GM12878 (cell line): ENCODE measurements at regions not wholly inside any gene's neighbourhood (a gene's known extent, or its start where the extent isn't known, plus 50 kb on each side); places are given as distances from the start of the nearest gene placed in this dataset.

Experiments used
- ATAC-seq: fragments of 200-7000 bp; cut with Tn5 transposase; 3 replicates; pipeline ENCODE4 v1.9.1; 2020; ENCODE audit warnings: mild to moderate bottlenecking, moderate library complexity
- BruUV-seq: library from RNA; stranded (reverse); fragments of 400-500 nt; replicated peaks from 2 replicates; lab custom pipeline; 2021; lab: Mats Ljungman, UMichigan
- CTCF ChIA-PET: fragments of 300-600 bp; sonication (Branson Sonifier 250); formaldehyde crosslinking; extraction: SDS; loops from one replicate; lab custom pipeline; 2021; ENCODE audit warnings: inconsistent platforms; lab: Yijun Ruan, JAX
- POLR2A ChIA-PET: fragments of 350-600 bp; formaldehyde crosslinking; extraction: SDS; loops from one replicate; lab custom pipeline; 2021; ENCODE audit warnings: inconsistent platforms; lab: Charles Lee
- RAD21 ChIA-PET: fragments of 300-600 bp; sonication (Branson Sonifier 250); formaldehyde crosslinking; loops from one replicate; lab custom pipeline; 2023; ENCODE audit warnings: antibody characterized with exemption; ENCODE audit not compliant: unreplicated experiment; lab: Charles Lee
- SMC1A ChIA-PET: fragments of 300-600 bp; sonication (Branson Sonifier 250); formaldehyde crosslinking; loops from one replicate; lab custom pipeline; 2023; ENCODE audit not compliant: unreplicated experiment, uncharacterized antibody; lab: Charles Lee
- DNase-seq: peaks from one replicate; pipeline ENCODE4 v3.0.0-alpha.2; 2011; ENCODE audit warnings: low read depth, low spot score
- FAIRE-seq: peaks from 3 replicates; lab custom pipeline; 2011; peaks lifted over from hg19 to GRCh38; lab: Jason Lieb, UNC
- H2AFZ ChIP-seq: 2 replicates; pipeline ENCODE4 v1.6.0; 2011; ENCODE audit warnings: low read depth, low read length, control low read depth; ENCODE audit not compliant: control insufficient read depth
- H3K27ac ChIP-seq: 2 replicates; pipeline ENCODE4 v1.5.1; 2011; ENCODE audit warnings: control low read depth; ENCODE audit not compliant: control insufficient read depth, insufficient read depth
- H3K27me3 ChIP-seq, 2 experiments: replicated peaks in 1 of 2; 2 replicates each; pipeline versions ENCODE4 v1.6.0 to v1.6.1; 2011; ENCODE audit warnings: low read length in 1 of 2; ENCODE audit not compliant: control insufficient read depth in 2 of 2, insufficient read depth in 2 of 2
- H3K36me3 ChIP-seq, 2 experiments: 2 replicates each; pipeline ENCODE4 v1.5.1; 2011; ENCODE audit warnings: low read length in 1 of 2; ENCODE audit not compliant: control insufficient read depth in 2 of 2, insufficient read depth in 2 of 2
- H3K4me1 ChIP-seq: 2 replicates; pipeline ENCODE4 v1.6.1; 2011; ENCODE audit warnings: mild to moderate bottlenecking, low read length, moderate library complexity, mixed read lengths; ENCODE audit not compliant: control insufficient read depth, insufficient read depth
- H3K4me2 ChIP-seq: 2 replicates; pipeline ENCODE4 v1.6.0; 2011; ENCODE audit warnings: control low read depth; ENCODE audit not compliant: control insufficient read depth, insufficient read depth
- H3K4me3 ChIP-seq: fragments of 200-600 bp; sonication (generic); 2 replicates; pipeline ENCODE4 v1.5.1; 2016
- H3K79me2 ChIP-seq: 2 replicates; pipeline ENCODE4 v1.6.0; 2011; ENCODE audit warnings: low read length; ENCODE audit not compliant: control insufficient read depth, insufficient read depth
- H3K9ac ChIP-seq: 2 replicates; pipeline ENCODE4 v1.8.0; 2011; ENCODE audit warnings: low read length, control low read depth, mixed read lengths; ENCODE audit not compliant: control insufficient read depth, insufficient read depth
- H3K9me3 ChIP-seq: replicated peaks from 3 replicates; pipeline ENCODE4 v1.5.1; 2011; ENCODE audit warnings: mild to moderate bottlenecking, low read length; ENCODE audit not compliant: control insufficient read depth, insufficient read depth
- H4K20me1 ChIP-seq: 2 replicates; pipeline ENCODE4 v1.6.0; 2011; ENCODE audit not compliant: control insufficient read depth, insufficient read depth
- BCLAF1 ChIP-seq: fragments of 450-650 bp; IDR thresholded peaks from 2 replicates; pipeline ENCODE4 v1.6.1; 2017; ENCODE audit warnings: antibody characterized with exemption, mild to moderate bottlenecking, moderate library complexity
- BHLHE40 ChIP-seq, 2 experiments: fragments of 450-650 bp in 1 of 2; IDR thresholded peaks; 2 replicates each; pipeline ENCODE4 v1.6.1; 2011 to 2017; ENCODE audit warnings: low read depth in 2 of 2, borderline replicate concordance in 1 of 2, improper control_type of control experiment in 1 of 2, low read length in 1 of 2, mild to moderate bottlenecking in 1 of 2
- CREM ChIP-seq: IDR thresholded peaks from 2 replicates; pipeline ENCODE4 v1.6.1; 2014; ENCODE audit warnings: antibody characterized with exemption, low read depth
- NFXL1 ChIP-seq: fragments of 450-650 bp; IDR thresholded peaks from 2 replicates; pipeline ENCODE4 v1.6.1; 2017; ENCODE audit warnings: antibody characterized with exemption, mild to moderate bottlenecking, borderline replicate concordance
- NR2C1 ChIP-seq: fragments of 450-650 bp; IDR thresholded peaks from 2 replicates; pipeline ENCODE4 v1.6.1; 2017; ENCODE audit warnings: antibody characterized with exemption, mild to moderate bottlenecking, moderate library complexity
- NR2C2 ChIP-seq: IDR thresholded peaks from 2 replicates; pipeline ENCODE4 v1.6.1; 2011; ENCODE audit warnings: borderline replicate concordance, low read depth; ENCODE audit not compliant: control insufficient read depth, insufficient read length
- PML ChIP-seq: IDR thresholded peaks from 2 replicates; pipeline ENCODE4 v1.6.1; 2012; ENCODE audit warnings: low read length, inconsistent platforms
- SPI1 ChIP-seq: IDR thresholded peaks from 2 replicates; pipeline ENCODE4 v1.6.1; 2011; ENCODE audit warnings: low read depth, mild to moderate bottlenecking, low read length, moderate library complexity, borderline replicate concordance; ENCODE audit not compliant: insufficient read depth
- STAT1 ChIP-seq: fragments of 450-650 bp; conservative IDR thresholded peaks from 2 replicates; pipeline ENCODE4 v1.6.1; 2014; ENCODE audit warnings: antibody characterized with exemption, mild to moderate bottlenecking
- TCF3 ChIP-seq: IDR thresholded peaks from 2 replicates; pipeline ENCODE4 v1.6.1; 2012; ENCODE audit warnings: low read depth, mild to moderate bottlenecking, low read length, borderline replicate concordance; ENCODE audit not compliant: insufficient read depth
- ZNF217 ChIP-seq: fragments of 450-650 bp; IDR thresholded peaks from 2 replicates; pipeline ENCODE4 v1.6.1; 2017; ENCODE audit warnings: antibody characterized with exemption, mild to moderate bottlenecking
- WGBS: methylation state at CpG from one replicate; pipeline ENCODE4 v1.1.6; 2016; ENCODE audit warnings: low lambda C conversion rate; ENCODE audit not compliant: insufficient replicate concordance, insufficient coverage; ENCODE audit errors: missing lambda C conversion rate; 5-methylcytosine and 5-hydroxymethylcytosine counted together
- in situ Hi-C: fragments of 300-500 bp; cut with MboI; formaldehyde crosslinking; loops from 9 replicates; pipeline ENCODE4 v1.14.3; 2018; ENCODE audit warnings: mixed read lengths
- intact Hi-C: fragments of 100-400 bp; cut with micrococcal nuclease; formaldehyde crosslinking; loops from one replicate; pipeline ENCODE4 v1.14.2; 2022; ENCODE audit not compliant: unreplicated experiment
- TF ChIP-seq, protein P1 (sequence below): fragments of 450-650 bp; IDR thresholded peaks from 2 replicates; pipeline ENCODE4 v1.6.1; 2018; ENCODE audit warnings: borderline replicate concordance, mild to moderate bottlenecking; ENCODE audit not compliant: partially characterized antibody
- TF ChIP-seq, protein P2 (sequence below): IDR thresholded peaks from 2 replicates; pipeline ENCODE4 v1.6.1; 2012; ENCODE audit warnings: mild to moderate bottlenecking, low read depth, low read length

- POLR2A ChIA-PET = no interaction called here
- no peaks in the 10 kb centered on the region for H3K79me2 ChIP-seq
- H4K20me1 ChIP-seq = no peaks in the 10 kb centered on the region
- in situ Hi-C loops (no loop called here), intact Hi-C loops (no loop called here)
- no peak overlapping the region for H3K4me3 ChIP-seq
- 0 out of 4 replicates have a peak, but pooled peaks cover 0 to 2% of the 10 kb centered on the region in 2 experiments for H3K27me3 ChIP-seq
- RAD21 ChIA-PET = no interaction called here
- ATAC-seq = no peak
- no peaks in the 10 kb centered on the region for H3K36me3 ChIP-seq
- no peak overlapping the region for H2AFZ ChIP-seq
- no peak overlapping the region for H3K9ac ChIP-seq
- no peak for FAIRE-seq
- no peak overlapping the region for H3K4me2 ChIP-seq
- BruUV-seq = no TSS peak
- no peaks in the 10 kb centered on the region for H3K4me1 ChIP-seq
- WGBS = 8% methylated on average over 1 of the region's 1 CpG
- DNase-seq = no peak
- H3K9me3 ChIP-seq = no peaks in the 10 kb centered on the region
- CTCF ChIA-PET = no interaction called here
- TF ChIP-seq SPI1 (no peak), PML (no peak), NFXL1 (no peak), CREM (no peak), NR2C2 (no peak), BHLHE40 (IDR thresholded peaks at IDR 0.05; ENCODE audit: borderline replicate concordance in 1 of 2, low read depth in 2 of 2, low read length in 1 of 2) (no peak), NR2C1 (no peak), BCLAF1 (no peak), TCF3 (no peak), STAT1 (no peak), ZNF217 (no peak)
- TF ChIP-seq, protein P1, sequence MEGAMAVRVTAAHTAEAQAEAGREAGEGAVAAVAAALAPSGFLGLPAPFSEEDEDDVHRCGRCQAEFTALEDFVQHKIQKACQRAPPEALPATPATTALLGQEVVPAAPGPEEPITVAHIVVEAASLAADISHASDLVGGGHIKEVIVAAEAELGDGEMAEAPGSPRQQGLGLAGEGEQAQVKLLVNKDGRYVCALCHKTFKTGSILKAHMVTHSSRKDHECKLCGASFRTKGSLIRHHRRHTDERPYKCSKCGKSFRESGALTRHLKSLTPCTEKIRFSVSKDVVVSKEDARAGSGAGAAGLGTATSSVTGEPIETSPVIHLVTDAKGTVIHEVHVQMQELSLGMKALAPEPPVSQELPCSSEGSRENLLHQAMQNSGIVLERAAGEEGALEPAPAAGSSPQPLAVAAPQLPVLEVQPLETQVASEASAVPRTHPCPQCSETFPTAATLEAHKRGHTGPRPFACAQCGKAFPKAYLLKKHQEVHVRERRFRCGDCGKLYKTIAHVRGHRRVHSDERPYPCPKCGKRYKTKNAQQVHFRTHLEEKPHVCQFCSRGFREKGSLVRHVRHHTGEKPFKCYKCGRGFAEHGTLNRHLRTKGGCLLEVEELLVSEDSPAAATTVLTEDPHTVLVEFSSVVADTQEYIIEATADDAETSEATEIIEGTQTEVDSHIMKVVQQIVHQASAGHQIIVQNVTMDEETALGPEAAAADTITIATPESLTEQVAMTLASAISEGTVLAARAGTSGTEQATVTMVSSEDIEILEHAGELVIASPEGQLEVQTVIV = no peak
- TF ChIP-seq, protein P2, sequence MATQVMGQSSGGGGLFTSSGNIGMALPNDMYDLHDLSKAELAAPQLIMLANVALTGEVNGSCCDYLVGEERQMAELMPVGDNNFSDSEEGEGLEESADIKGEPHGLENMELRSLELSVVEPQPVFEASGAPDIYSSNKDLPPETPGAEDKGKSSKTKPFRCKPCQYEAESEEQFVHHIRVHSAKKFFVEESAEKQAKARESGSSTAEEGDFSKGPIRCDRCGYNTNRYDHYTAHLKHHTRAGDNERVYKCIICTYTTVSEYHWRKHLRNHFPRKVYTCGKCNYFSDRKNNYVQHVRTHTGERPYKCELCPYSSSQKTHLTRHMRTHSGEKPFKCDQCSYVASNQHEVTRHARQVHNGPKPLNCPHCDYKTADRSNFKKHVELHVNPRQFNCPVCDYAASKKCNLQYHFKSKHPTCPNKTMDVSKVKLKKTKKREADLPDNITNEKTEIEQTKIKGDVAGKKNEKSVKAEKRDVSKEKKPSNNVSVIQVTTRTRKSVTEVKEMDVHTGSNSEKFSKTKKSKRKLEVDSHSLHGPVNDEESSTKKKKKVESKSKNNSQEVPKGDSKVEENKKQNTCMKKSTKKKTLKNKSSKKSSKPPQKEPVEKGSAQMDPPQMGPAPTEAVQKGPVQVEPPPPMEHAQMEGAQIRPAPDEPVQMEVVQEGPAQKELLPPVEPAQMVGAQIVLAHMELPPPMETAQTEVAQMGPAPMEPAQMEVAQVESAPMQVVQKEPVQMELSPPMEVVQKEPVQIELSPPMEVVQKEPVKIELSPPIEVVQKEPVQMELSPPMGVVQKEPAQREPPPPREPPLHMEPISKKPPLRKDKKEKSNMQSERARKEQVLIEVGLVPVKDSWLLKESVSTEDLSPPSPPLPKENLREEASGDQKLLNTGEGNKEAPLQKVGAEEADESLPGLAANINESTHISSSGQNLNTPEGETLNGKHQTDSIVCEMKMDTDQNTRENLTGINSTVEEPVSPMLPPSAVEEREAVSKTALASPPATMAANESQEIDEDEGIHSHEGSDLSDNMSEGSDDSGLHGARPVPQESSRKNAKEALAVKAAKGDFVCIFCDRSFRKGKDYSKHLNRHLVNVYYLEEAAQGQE = no peak
- SMC1A ChIA-PET = no interaction called here
- H3K27ac ChIP-seq = no peak overlapping the region
Measured at GRCh38 chr1:18037651-18038050, 69.9 kb upstream of the IGSF21 start.
